K562 (cell line): ENCODE measurements at regions not wholly inside any gene's neighbourhood (a gene's known extent, or its start where the extent isn't known, plus 50 kb on each side); places are given as distances from the start of the nearest gene placed in this dataset.

Experiments used
- ATAC-seq: fragments of 200-7000 bp; cut with Tn5 transposase; 3 replicates; pipeline ENCODE4 v1.9.1; 2020; ENCODE audit warnings: moderate library complexity
- BruUV-seq: library from RNA; stranded (reverse); fragments of 400-500 nt; replicated peaks from 2 replicates; lab custom pipeline; 2021; lab: Mats Ljungman, UMichigan
- CTCF ChIA-PET: fragments of 300-600 bp; formaldehyde crosslinking; extraction: SDS; loops from one replicate; lab custom pipeline; 2021; ENCODE audit warnings: low intra/inter-chr PET ratio; lab: Yijun Ruan, JAX
- POLR2A ChIA-PET: fragments of 300-600, 350-650 bp; sonication (Branson Sonifier 250); formaldehyde crosslinking; extraction: SDS; loops from one replicate; lab custom pipeline; 2021; ENCODE audit warnings: antibody characterized with exemption, inconsistent platforms; lab: Yijun Ruan, JAX
- DNase-seq, 4 experiments: peaks; one replicate each; pipeline versions ENCODE4 v3.0.0 to v3.0.0-alpha.2; 2011 to 2018; ENCODE audit warnings: low spot score in 3 of 4, mixed read lengths in 3 of 4; ENCODE audit errors: extremely low read depth in 1 of 4
- FAIRE-seq: peaks from 2 replicates; lab custom pipeline; 2011; peaks lifted over from hg19 to GRCh38; lab: Jason Lieb, UNC
- H2AFZ ChIP-seq: 2 replicates; pipeline ENCODE4 v1.6.0; 2011; ENCODE audit warnings: low read depth, low read length, control low read depth, inconsistent platforms
- H3K27ac ChIP-seq: fragments of 200-600 bp; 3 replicates; pipeline ENCODE4 v1.8.0; 2011; ENCODE audit warnings: low read depth, mild to moderate bottlenecking, control low read depth, inconsistent platforms, low read length, moderate library complexity, mixed read lengths; ENCODE audit errors: extremely low read depth
- H3K27me3 ChIP-seq, 2 experiments: fragments of 300-600 bp in 1 of 2; 2 replicates in 1 of 2; 3 replicates in 1 of 2; pipeline versions ENCODE4 v1.6.0 to v1.8.0; 2011; ENCODE audit warnings: inconsistent platforms in 2 of 2, low read length in 2 of 2, mild to moderate bottlenecking in 1 of 2, mixed read lengths in 1 of 2, moderate library complexity in 1 of 2; ENCODE audit not compliant: control insufficient read depth in 2 of 2, insufficient read depth in 2 of 2
- H3K36me3 ChIP-seq: fragments of 300-600 bp; 3 replicates; pipeline ENCODE4 v1.8.0; 2011; ENCODE audit warnings: mild to moderate bottlenecking, low read length, inconsistent platforms; ENCODE audit not compliant: control insufficient read depth, insufficient read depth
- H3K4me1 ChIP-seq, 2 experiments: fragments of 200-600 bp in 1 of 2; replicated peaks in 1 of 2; 2 replicates in 1 of 2; 3 replicates in 1 of 2; pipeline versions ENCODE4 v1.5.1 to v1.8.0; 2011; ENCODE audit warnings: inconsistent platforms in 2 of 2, low read length in 2 of 2, mild to moderate bottlenecking in 1 of 2, mixed read lengths in 1 of 2, moderate library complexity in 1 of 2; ENCODE audit not compliant: control insufficient read depth in 2 of 2, insufficient read depth in 2 of 2
- H3K4me2 ChIP-seq: 2 replicates; pipeline ENCODE4 v1.6.1; 2011; ENCODE audit warnings: low read length, control low read depth, inconsistent platforms, mixed read lengths; ENCODE audit not compliant: insufficient read depth
- H3K4me3 ChIP-seq: fragments of 200-600 bp; sonication (generic), shearing (Covaris generic); 2 replicates; pipeline ENCODE4 v1.5.1; 2016; ENCODE audit warnings: control low read depth, inconsistent platforms
- H3K79me2 ChIP-seq: fragments of 200-600 bp; 3 replicates; pipeline ENCODE4 v1.8.0; 2011; ENCODE audit warnings: low read length, inconsistent platforms; ENCODE audit not compliant: control insufficient read depth, insufficient read depth
- H3K9ac ChIP-seq, 2 experiments: 2 replicates each; pipeline versions ENCODE4 v1.6.0 to v1.6.1; 2011; ENCODE audit warnings: low read depth in 2 of 2, low read length in 2 of 2, control low read depth in 1 of 2, inconsistent platforms in 1 of 2, mild to moderate bottlenecking in 1 of 2, mixed read lengths in 1 of 2; ENCODE audit not compliant: insufficient read depth in 1 of 2
- H3K9me1 ChIP-seq: one replicate; pipeline ENCODE4 v1.6.0; 2011; ENCODE audit warnings: inconsistent platforms, mild to moderate bottlenecking, low read length, moderate library complexity; ENCODE audit not compliant: control insufficient read depth, insufficient read depth
- H3K9me3 ChIP-seq: replicated peaks from 2 replicates; pipeline ENCODE4 v1.5.1; 2011; ENCODE audit warnings: low read depth, low read length, inconsistent platforms; ENCODE audit not compliant: control insufficient read depth, insufficient read depth
- H4K20me1 ChIP-seq: replicated peaks from 2 replicates; pipeline ENCODE4 v1.6.1; 2011; ENCODE audit warnings: low read length, inconsistent platforms, mixed read lengths; ENCODE audit not compliant: control insufficient read depth, insufficient read depth
- CBX2 ChIP-seq: fragments of 200-600 bp; sonication (generic); IDR thresholded peaks from one replicate; pipeline ENCODE4 v1.6.1; 2012; ENCODE audit warnings: mild to moderate bottlenecking, low read length, inconsistent platforms; ENCODE audit not compliant: insufficient read depth, poor library complexity, severe bottlenecking
- CTBP1 ChIP-seq: fragments of 450-650 bp; IDR thresholded peaks from 2 replicates; pipeline ENCODE4 v1.6.1; 2016; ENCODE audit warnings: borderline replicate concordance
- FOXA3 ChIP-seq, 2 experiments: fragments of 450-650 bp in 1 of 2; sonication (generic) in 1 of 2; formaldehyde crosslinking; IDR thresholded peaks in 1 of 2; conservative IDR thresholded peaks in 1 of 2; 2 replicates each; pipeline versions ENCODE4 v1.4.0 to v1.8.0; 2020 to 2022; ENCODE audit warnings: mild to moderate bottlenecking in 2 of 2, missing genetic modification reagents in 1 of 2
- FUS ChIP-seq: fragments of 200-400 bp; formaldehyde crosslinking; optimal IDR thresholded peaks from 2 replicates; pipeline ENCODE3; 2017; ENCODE audit warnings: low read depth, low read length
- GTF2A2 ChIP-seq: IDR thresholded peaks from 2 replicates; pipeline ENCODE4 v1.6.1; 2016; ENCODE audit warnings: mild to moderate bottlenecking, missing genetic modification characterization, missing compliant biosample characterization
- NFATC3 ChIP-seq: fragments of 450-650 bp; IDR thresholded peaks from 2 replicates; pipeline ENCODE4 v1.6.1; 2017; ENCODE audit warnings: mild to moderate bottlenecking
- PHB ChIP-seq: fragments of 250-450 bp; sonication (Bioruptor Pico); IDR thresholded peaks from 2 replicates; pipeline ENCODE4 v1.5.0; 2021
- RAD51 ChIP-seq: fragments of 450-650 bp; IDR thresholded peaks from 2 replicates; pipeline ENCODE4 v1.7.1; 2016; ENCODE audit warnings: low read depth, mild to moderate bottlenecking, borderline replicate concordance
- SRSF3 ChIP-seq: fragments of 200-400 bp; formaldehyde crosslinking; IDR thresholded peaks from 2 replicates; pipeline ENCODE4 v1.6.1; 2016; ENCODE audit warnings: mild to moderate bottlenecking, low read length, moderate library complexity; ENCODE audit not compliant: insufficient read depth
- ZNF57 ChIP-seq: fragments of 450-650 bp; formaldehyde crosslinking; IDR thresholded peaks from 2 replicates; pipeline ENCODE4 v1.4.0; 2020; ENCODE audit warnings: mild to moderate bottlenecking, moderate library complexity
- WGBS: fragments of 100-300 bp; shearing (Covaris generic); methylation state at CpG from one replicate; pipeline ENCODE4 v1.1.6; 2016; ENCODE audit warnings: low coverage, mixed read lengths; ENCODE audit not compliant: insufficient coverage; ENCODE audit errors: missing lambda C conversion rate; 5-methylcytosine and 5-hydroxymethylcytosine counted together
- in situ Hi-C: fragments of 300-500 bp; cut with MboI; formaldehyde crosslinking; loops from 4 replicates; pipeline ENCODE4 v1.15.0; 2018; ENCODE audit warnings: inconsistent platforms, mixed read lengths
- intact Hi-C: fragments of 100-400 bp; cut with micrococcal nuclease; formaldehyde crosslinking; loops from 2 replicates; pipeline ENCODE4 v1.14.2; 2022
- TF ChIP-seq, protein P1 (sequence below), 3 experiments: fragments of 200-800 bp in 1 of 3; sonication (Bioruptor generic) in 1 of 3; sonication (generic) in 1 of 3; formaldehyde crosslinking in 1 of 3; IDR thresholded peaks; 2 replicates each; pipeline versions ENCODE4 v1.6.1 to v1.8.0; 2016 to 2022; ENCODE audit warnings: mild to moderate bottlenecking in 2 of 3, missing compliant biosample characterization in 2 of 3, missing genetic modification characterization in 2 of 3, missing genetic modification reagents in 1 of 3
- TF ChIP-seq, protein P2 (sequence below): fragments of 150-350 bp; IDR thresholded peaks from 2 replicates; pipeline ENCODE4 v1.6.1; 2014; ENCODE audit warnings: low read depth, mild to moderate bottlenecking, low read length, borderline replicate concordance
- TF ChIP-seq, protein P3 (sequence below): fragments of 450-650 bp; IDR thresholded peaks from 2 replicates; pipeline ENCODE4 v1.6.1; 2014; ENCODE audit warnings: low read depth, mild to moderate bottlenecking, moderate library complexity, borderline replicate concordance

DNA sequence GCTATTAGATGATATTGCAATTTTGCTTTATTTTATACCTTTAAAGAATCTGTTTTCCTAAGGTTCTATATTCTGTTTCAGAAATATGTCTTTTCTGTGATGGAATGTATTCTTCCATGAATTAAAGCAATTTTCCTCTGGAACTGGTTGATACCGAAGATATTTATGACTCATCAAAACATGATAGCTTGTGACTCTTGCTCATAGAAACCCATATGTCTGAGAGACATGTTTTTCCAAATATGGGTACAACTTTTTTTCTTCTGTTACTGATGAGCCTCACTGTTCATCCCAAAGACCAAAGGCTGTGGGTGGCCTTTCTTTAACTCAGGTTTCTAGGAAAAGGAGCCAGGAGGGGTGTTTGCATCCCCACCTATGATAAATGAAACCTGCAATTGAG is 126.1 kb upstream of the PAPPA start:
- CTCF ChIA-PET = no interaction called here
- ATAC-seq (no peak), FAIRE-seq (no peak)

DNA sequence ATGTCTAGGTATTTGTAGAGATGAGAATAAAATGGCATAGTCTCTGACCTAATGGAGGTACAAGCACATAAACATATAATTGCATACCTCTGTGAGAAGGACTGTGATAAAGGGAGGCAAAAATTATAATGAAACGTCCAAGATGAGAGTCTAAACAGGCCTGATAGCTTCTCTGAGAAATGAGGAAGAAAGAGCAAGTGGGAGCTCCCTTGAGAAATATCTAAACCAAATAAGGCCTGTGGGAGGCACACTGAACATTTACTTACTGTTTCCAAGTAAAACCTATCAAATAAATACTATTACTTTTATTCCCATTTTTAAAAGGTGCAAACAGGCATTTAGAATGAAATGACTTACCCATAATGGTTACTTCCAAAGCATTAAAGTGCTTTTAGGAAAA is 125.6 kb upstream of the PAPPA start:
- no peaks in the 10 kb centered on the region for H3K36me3 ChIP-seq
- ATAC-seq = no peak
- TF ChIP-seq, protein P1, sequence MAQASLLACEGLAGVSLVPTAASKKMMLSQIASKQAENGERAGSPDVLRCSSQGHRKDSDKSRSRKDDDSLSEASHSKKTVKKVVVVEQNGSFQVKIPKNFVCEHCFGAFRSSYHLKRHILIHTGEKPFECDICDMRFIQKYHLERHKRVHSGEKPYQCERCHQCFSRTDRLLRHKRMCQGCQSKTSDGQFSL (CRISPR knock-in tag; IDR thresholded peaks at IDR 0.05) = no peak
- TF ChIP-seq, protein P1 (tag; IDR thresholded peaks at IDR 0.05) = no peak
- TF ChIP-seq CTBP1 (no peak), PHB (no peak), SRSF3 (no peak), GTF2A2 (no peak), NFATC3 (no peak)
- TF ChIP-seq, protein P2, sequence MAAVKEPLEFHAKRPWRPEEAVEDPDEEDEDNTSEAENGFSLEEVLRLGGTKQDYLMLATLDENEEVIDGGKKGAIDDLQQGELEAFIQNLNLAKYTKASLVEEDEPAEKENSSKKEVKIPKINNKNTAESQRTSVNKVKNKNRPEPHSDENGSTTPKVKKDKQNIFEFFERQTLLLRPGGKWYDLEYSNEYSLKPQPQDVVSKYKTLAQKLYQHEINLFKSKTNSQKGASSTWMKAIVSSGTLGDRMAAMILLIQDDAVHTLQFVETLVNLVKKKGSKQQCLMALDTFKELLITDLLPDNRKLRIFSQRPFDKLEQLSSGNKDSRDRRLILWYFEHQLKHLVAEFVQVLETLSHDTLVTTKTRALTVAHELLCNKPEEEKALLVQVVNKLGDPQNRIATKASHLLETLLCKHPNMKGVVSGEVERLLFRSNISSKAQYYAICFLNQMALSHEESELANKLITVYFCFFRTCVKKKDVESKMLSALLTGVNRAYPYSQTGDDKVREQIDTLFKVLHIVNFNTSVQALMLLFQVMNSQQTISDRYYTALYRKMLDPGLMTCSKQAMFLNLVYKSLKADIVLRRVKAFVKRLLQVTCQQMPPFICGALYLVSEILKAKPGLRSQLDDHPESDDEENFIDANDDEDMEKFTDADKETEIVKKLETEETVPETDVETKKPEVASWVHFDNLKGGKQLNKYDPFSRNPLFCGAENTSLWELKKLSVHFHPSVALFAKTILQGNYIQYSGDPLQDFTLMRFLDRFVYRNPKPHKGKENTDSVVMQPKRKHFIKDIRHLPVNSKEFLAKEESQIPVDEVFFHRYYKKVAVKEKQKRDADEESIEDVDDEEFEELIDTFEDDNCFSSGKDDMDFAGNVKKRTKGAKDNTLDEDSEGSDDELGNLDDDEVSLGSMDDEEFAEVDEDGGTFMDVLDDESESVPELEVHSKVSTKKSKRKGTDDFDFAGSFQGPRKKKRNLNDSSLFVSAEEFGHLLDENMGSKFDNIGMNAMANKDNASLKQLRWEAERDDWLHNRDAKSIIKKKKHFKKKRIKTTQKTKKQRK = no peak

More for the DNA sequence above, 126.1 kb upstream of the PAPPA start:
- Histone ChIP-seq H3K9me3 (no peaks in the 10 kb centered on the region; the same call in 1 of the 2 replicates), H3K36me3 (no peaks in the 10 kb centered on the region), H4K20me1 (no peaks in the 10 kb centered on the region), H3K79me2 (no peaks in the 10 kb centered on the region), H2AFZ (no peak overlapping the region), H3K4me1 (no peaks in the 10 kb centered on the region), H3K4me2 (no peak overlapping the region), H3K4me3 (no peak overlapping the region), H3K27me3 (no peaks in the 10 kb centered on the region), H3K9me1 (no peaks in the 10 kb centered on the region), H3K9ac (no peak overlapping the region)
- 0% methylated on average over 1 of the region's 1 CpG for WGBS
- no peak for DNase-seq
- in situ Hi-C loops = no loop called here
- POLR2A ChIA-PET = no interaction called here
- BruUV-seq = no TSS peak
- TF ChIP-seq, protein P3, sequence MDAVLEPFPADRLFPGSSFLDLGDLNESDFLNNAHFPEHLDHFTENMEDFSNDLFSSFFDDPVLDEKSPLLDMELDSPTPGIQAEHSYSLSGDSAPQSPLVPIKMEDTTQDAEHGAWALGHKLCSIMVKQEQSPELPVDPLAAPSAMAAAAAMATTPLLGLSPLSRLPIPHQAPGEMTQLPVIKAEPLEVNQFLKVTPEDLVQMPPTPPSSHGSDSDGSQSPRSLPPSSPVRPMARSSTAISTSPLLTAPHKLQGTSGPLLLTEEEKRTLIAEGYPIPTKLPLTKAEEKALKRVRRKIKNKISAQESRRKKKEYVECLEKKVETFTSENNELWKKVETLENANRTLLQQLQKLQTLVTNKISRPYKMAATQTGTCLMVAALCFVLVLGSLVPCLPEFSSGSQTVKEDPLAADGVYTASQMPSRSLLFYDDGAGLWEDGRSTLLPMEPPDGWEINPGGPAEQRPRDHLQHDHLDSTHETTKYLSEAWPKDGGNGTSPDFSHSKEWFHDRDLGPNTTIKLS = no peak
- TF ChIP-seq RAD51 (no peak), ZNF57 (CRISPR knock-in tag) (no peak), CBX2 (no peak), FUS (no peak), FOXA3 (CRISPR knock-in tag; conservative IDR thresholded peaks at IDR 0.05 in 1 of 2, IDR thresholded peaks at IDR 0.05 in 1 of 2) (no peak)
- TF ChIP-seq, all 486 proteins: peak for 0
- H3K27ac ChIP-seq = no peak overlapping the region
- intact Hi-C loops = no loop called here

More for the DNA sequence above, 125.6 kb upstream of the PAPPA start:
- no peak overlapping the region for H2AFZ ChIP-seq
- no peak overlapping the region for H3K4me3 ChIP-seq
- in situ Hi-C loops (no loop called here), intact Hi-C loops (no loop called here)
- H3K9me3 ChIP-seq = no peaks in the 10 kb centered on the region; the same call in 1 of the 2 replicates
- H3K9ac ChIP-seq = no peak overlapping the region
- FAIRE-seq (no peak), DNase-seq (no peak)
- H3K27me3 ChIP-seq = no peaks in the 10 kb centered on the region
- no peak overlapping the region for H3K4me2 ChIP-seq
- H4K20me1 ChIP-seq = no peaks in the 10 kb centered on the region
- ChIA-PET CTCF (no interaction called here), POLR2A (no interaction called here)
- 0% methylated on average over 1 of the region's 1 CpG for WGBS
- no peaks in the 10 kb centered on the region for H3K9me1 ChIP-seq
- no TSS peak for BruUV-seq
- no peak overlapping the region for H3K27ac ChIP-seq
- H3K79me2 ChIP-seq = no peaks in the 10 kb centered on the region
- no peaks in the 10 kb centered on the region for H3K4me1 ChIP-seq
